Astrocyte (in vitro differentiated cells and primary cell): ENCODE measurements at regions not wholly inside any gene's neighbourhood (a gene's known extent, or its start where the extent isn't known, plus 50 kb on each side); places are given as distances from the start of the nearest gene placed in this dataset.

Experiments used
- CTCF ChIP-seq: IDR thresholded peaks from 2 replicates; pipeline ENCODE4 v1.5.1; 2011; ENCODE audit warnings: low read depth, mild to moderate bottlenecking, inconsistent platforms, low read length, moderate library complexity; ENCODE audit not compliant: insufficient read depth
- EZH2 ChIP-seq: IDR thresholded peaks from 2 replicates; pipeline ENCODE4 v1.6.1; 2012; ENCODE audit warnings: mild to moderate bottlenecking, low read length, inconsistent platforms; ENCODE audit not compliant: insufficient read depth

- no peak for TF ChIP-seq CTCF
- no peak for TF ChIP-seq EZH2
Observed at GRCh38 chr12:107318556-107318805, 225.1 kb upstream of the CRY1 start.
